AG09309 (cell line): ENCODE measurements at regions not wholly inside any gene's neighbourhood (a gene's known extent, or its start where the extent isn't known, plus 50 kb on each side); places are given as distances from the start of the nearest gene placed in this dataset.

ENCODE experiments used
- DNase-seq: peaks from one replicate; pipeline ENCODE4 v3.0.0-alpha.2; 2010; ENCODE audit warnings: low read depth
- H3K4me3 ChIP-seq: 2 replicates; pipeline ENCODE4 v1.5.1; 2011; ENCODE audit warnings: mild to moderate bottlenecking, low read depth, low read length, moderate library complexity; ENCODE audit not compliant: control insufficient read depth
- CTCF ChIP-seq: IDR thresholded peaks from 2 replicates; pipeline ENCODE4 v1.5.1; 2011; ENCODE audit warnings: mild to moderate bottlenecking, low read depth, low read length, inconsistent platforms; ENCODE audit not compliant: insufficient read depth, control insufficient read depth; ENCODE audit errors: missing control alignments

DNA sequence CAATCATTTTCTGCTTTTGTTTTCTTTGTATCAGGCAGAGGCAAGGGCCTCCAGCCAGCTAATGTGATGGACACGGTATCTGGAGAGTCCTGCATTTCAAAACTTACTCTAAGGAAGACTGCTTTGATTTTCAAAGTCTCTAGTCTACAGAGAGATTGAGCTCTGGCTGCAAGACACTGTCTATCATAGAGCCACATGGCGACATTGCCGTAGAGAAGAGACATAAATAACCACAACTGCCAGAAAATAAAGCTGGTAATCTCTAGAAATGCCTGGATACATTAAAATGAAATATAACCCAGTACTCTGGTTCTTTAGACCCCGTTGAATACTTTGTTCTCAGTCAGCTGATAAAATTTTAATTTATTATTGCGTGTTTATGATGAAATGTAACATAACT, 90.8 kb downstream of the OTUD1 start:
- H3K4me3 ChIP-seq, result no peak overlapping the region
- no peak for DNase-seq
- TF ChIP-seq CTCF, result no peak

GRCh38 chr10:23530079-23530478, 91.2 kb downstream of the OTUD1 start:
- no peak overlapping the region for H3K4me3 ChIP-seq
- DNase-seq, result no peak
- TF ChIP-seq CTCF, result peak; percentile 27

DNA sequence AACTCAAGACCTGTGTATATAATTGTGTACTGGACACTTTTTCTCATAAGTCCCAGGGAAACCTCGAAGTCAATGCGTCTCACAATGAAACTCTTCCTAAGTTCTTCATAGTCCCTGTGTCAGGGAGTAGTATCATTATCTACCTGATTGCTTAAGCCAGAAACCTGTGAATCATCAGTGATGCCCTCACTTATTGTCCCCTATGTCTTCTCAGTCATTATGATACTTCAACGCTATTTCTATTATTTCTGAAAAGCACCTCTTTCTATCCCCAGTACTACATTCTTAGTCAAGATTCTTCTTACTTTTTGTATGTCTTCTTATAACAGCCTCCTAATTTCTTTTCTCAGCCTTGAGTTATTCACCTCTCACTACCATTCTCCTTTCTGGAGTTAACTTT, 94.3 kb downstream of the OTUD1 start:
- no peak for DNase-seq
- H3K4me3 ChIP-seq, result no peak overlapping the region
- TF ChIP-seq CTCF, result no peak

- no peak overlapping the region for H3K4me3 ChIP-seq
- no peak for TF ChIP-seq CTCF
- DNase-seq, result no peak
Observed at GRCh38 chr10:23534326-23534725, 95.5 kb downstream of the OTUD1 start.

- H3K4me3 ChIP-seq, result no peak overlapping the region
- DNase-seq, result no peak
- TF ChIP-seq CTCF, result no peak
Observed at GRCh38 chr10:23534761-23535160, 95.9 kb downstream of the OTUD1 start.

GRCh38 chr10:23535381-23535780, 96.5 kb downstream of the OTUD1 start:
- H3K4me3 ChIP-seq, result no peak overlapping the region
- DNase-seq, result no peak
- TF ChIP-seq CTCF, result no peak

GRCh38 chr10:23538968-23539367, 100.1 kb downstream of the OTUD1 start:
- no peak for DNase-seq
- no peak for TF ChIP-seq CTCF
- no peak overlapping the region for H3K4me3 ChIP-seq
